ENCODE measurements at regions not wholly inside any gene's neighbourhood (a gene's known extent, or its start where the extent isn't known, plus 50 kb on each side); places are given as distances from the start of the nearest gene placed in this dataset.

DNA sequence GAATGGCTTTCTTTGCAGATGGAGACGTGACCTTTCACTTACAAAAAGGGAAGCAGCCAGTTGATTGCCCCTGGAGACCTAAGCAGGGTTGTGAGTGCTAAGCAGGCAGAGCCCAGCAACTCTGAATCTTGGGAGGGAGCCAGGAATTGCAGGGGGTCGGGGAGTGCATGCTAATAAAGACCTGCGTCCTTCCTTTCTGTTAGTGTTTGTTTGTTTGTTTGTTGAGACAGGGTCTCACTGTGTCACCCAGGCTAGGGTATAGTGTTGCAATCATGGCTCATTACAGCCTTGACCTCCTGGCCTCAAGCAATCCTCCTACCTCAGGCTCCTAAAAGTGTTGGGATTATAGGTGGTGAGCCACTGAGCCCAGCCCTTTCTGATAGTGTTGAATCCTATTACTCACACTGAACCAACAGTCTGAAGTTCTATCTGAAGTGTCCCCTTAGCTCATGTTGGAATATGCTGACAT, 137.4 kb downstream of the CEP135 start:
- no peak for DNase-seq (ENCODE audit: low read depth in 2 of 2)

DNA sequence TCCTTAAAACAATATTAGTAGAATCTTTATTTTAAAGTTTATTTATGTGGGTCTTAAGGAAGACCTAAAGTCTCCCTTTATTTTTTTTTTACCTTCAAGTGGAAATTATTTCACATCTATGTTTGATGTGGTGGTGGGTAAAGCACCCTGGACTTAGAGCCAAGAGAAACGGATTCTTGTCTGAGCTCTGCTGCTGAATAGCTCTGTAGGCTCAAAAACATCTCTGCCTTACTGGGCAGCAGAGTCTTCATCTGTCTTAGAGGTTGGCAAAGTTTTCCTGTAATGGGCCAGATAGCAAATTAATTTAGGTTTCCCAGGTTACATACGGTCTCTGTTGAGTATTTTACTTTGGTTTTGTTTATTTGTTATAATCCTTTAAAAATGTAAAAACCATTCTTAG, 136.5 kb downstream of the CEP135 start:
- DNase-seq (ENCODE audit: low read depth in 2 of 2): no peak

DNA sequence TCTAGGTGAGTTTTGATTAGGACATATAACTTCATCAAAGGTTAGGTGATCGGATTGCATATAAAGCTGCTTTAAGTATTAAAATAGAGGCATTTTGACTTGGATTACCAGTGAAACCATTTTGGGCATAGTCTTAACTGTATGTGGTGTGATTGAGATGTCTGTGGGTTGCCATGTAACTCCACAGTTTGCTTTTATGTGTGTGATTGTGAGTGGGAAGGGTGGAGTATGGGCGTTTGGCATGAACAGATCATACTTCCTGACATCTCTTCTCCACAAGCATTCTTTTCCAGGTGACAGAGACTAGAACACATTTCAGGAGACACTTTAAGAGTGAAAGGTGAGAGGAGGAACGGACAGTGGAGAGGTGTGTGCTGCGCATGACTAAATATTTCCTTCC, 136.1 kb downstream of the CEP135 start:
- DNase-seq (ENCODE audit: low read depth in 2 of 2): no peak
